IMR-90 (cell line): ENCODE measurements at regions not wholly inside any gene's neighbourhood (a gene's known extent, or its start where the extent isn't known, plus 50 kb on each side); places are given as distances from the start of the nearest gene placed in this dataset.

Source experiments
- ATAC-seq: fragments of 200-7000 bp; cut with Tn5 transposase; 2 replicates; pipeline ENCODE4 v1.9.1; 2020; ENCODE audit warnings: low read depth, mild to moderate bottlenecking, moderate library complexity
- BruUV-seq: library from RNA; stranded (reverse); fragments of 400-500 nt; replicated peaks from 2 replicates; lab custom pipeline; 2021; lab: Mats Ljungman, UMichigan
- CTCF ChIA-PET: fragments of 300-600 bp; formaldehyde crosslinking; extraction: SDS; loops from one replicate; lab custom pipeline; 2021; ENCODE audit warnings: antibody characterized with exemption; lab: Yijun Ruan, JAX
- POLR2A ChIA-PET: fragments of 300-600 bp; sonication (Branson Sonifier 250); formaldehyde crosslinking; loops from one replicate; lab custom pipeline; 2022; ENCODE audit warnings: antibody characterized with exemption; ENCODE audit not compliant: unreplicated experiment; lab: Charles Lee
- DNase-seq: peaks from one replicate; pipeline ENCODE4 v3.0.0; 2013
- H2AFZ ChIP-seq: replicated peaks from 2 replicates; pipeline ENCODE3; 2013; ENCODE audit warnings: low read length, mild to moderate bottlenecking; ENCODE audit not compliant: poor library complexity
- H2AK5ac ChIP-seq: 2 replicates; pipeline ENCODE4 v1.6.1; 2013; ENCODE audit warnings: low read depth, low read length, inconsistent platforms
- H2AK9ac ChIP-seq: replicated peaks from 2 replicates; pipeline ENCODE3; 2013; ENCODE audit warnings: mild to moderate bottlenecking, low read depth, low read length, moderate library complexity; ENCODE audit not compliant: poor library complexity
- H2BK120ac ChIP-seq: 2 replicates; pipeline ENCODE4 v1.6.1; 2013; ENCODE audit warnings: low read depth, low read length, inconsistent platforms
- H2BK15ac ChIP-seq: 3 replicates; pipeline ENCODE4 v1.6.1; 2013; ENCODE audit warnings: low read depth, low read length, inconsistent platforms
- H2BK20ac ChIP-seq: 2 replicates; pipeline ENCODE4 v1.6.1; 2013; ENCODE audit warnings: low read depth, mild to moderate bottlenecking, inconsistent platforms, low read length, moderate library complexity
- H2BK5ac ChIP-seq: 2 replicates; pipeline ENCODE4 v1.6.1; 2013; ENCODE audit warnings: mild to moderate bottlenecking, low read depth, low read length, inconsistent platforms; ENCODE audit not compliant: poor library complexity, severe bottlenecking
- H3K14ac ChIP-seq: replicated peaks from 2 replicates; pipeline ENCODE4 v1.6.1; 2013; ENCODE audit warnings: low read depth, low read length, inconsistent platforms
- H3K18ac ChIP-seq: 2 replicates; pipeline ENCODE4 v1.6.1; 2013; ENCODE audit warnings: low read depth, low read length, control low read depth
- H3K23ac ChIP-seq: 2 replicates; pipeline ENCODE4 v1.6.1; 2013; ENCODE audit warnings: low read depth, low read length, inconsistent platforms
- H3K27ac ChIP-seq: 2 replicates; pipeline ENCODE4 v1.5.1; 2013; ENCODE audit warnings: mild to moderate bottlenecking, control low read depth, low read length; ENCODE audit not compliant: insufficient read depth
- H3K27me3 ChIP-seq: 2 replicates; pipeline ENCODE4 v1.6.1; 2013; ENCODE audit warnings: low read length; ENCODE audit not compliant: control insufficient read depth, insufficient read depth
- H3K36me3 ChIP-seq: 2 replicates; pipeline ENCODE4 v1.6.1; 2013; ENCODE audit warnings: low read length, mixed read lengths; ENCODE audit not compliant: control insufficient read depth, insufficient read depth
- H3K4ac ChIP-seq: 2 replicates; pipeline ENCODE4 v1.6.1; 2013; ENCODE audit warnings: low read depth, low read length, inconsistent platforms
- H3K4me1 ChIP-seq: 2 replicates; pipeline ENCODE4 v1.6.1; 2013; ENCODE audit warnings: low read length, mixed read lengths; ENCODE audit not compliant: control insufficient read depth, insufficient read depth
- H3K4me2 ChIP-seq: 2 replicates; pipeline ENCODE4 v1.6.1; 2013; ENCODE audit warnings: low read depth, mild to moderate bottlenecking, control low read depth, low read length, moderate library complexity
- H3K4me3 ChIP-seq: 2 replicates; pipeline ENCODE4 v1.5.1; 2013; ENCODE audit warnings: low read depth, mild to moderate bottlenecking, control low read depth, low read length, moderate library complexity; ENCODE audit not compliant: insufficient read depth
- H3K56ac ChIP-seq: 2 replicates; pipeline ENCODE4 v1.6.1; 2013; ENCODE audit warnings: low read length, inconsistent platforms; ENCODE audit not compliant: insufficient read depth; ENCODE audit errors: extremely low read depth
- H3K79me1 ChIP-seq, 2 experiments: 2 replicates each; pipeline ENCODE4 v1.6.1; 2013; ENCODE audit warnings: low read length in 2 of 2, inconsistent platforms in 1 of 2, low read depth in 1 of 2
- H3K9ac ChIP-seq: 2 replicates; pipeline ENCODE4 v1.6.1; 2013; ENCODE audit warnings: low read depth, low read length, control low read depth
- H3K9me1 ChIP-seq: 2 replicates; pipeline ENCODE4 v1.6.1; 2013; ENCODE audit warnings: low read length, inconsistent platforms; ENCODE audit not compliant: insufficient read depth
- H3K9me3 ChIP-seq: 2 replicates; pipeline ENCODE4 v1.6.1; 2013; ENCODE audit warnings: low read length; ENCODE audit not compliant: control insufficient read depth, insufficient read depth
- H4K20me1 ChIP-seq: 2 replicates; pipeline ENCODE4 v1.6.1; 2013; ENCODE audit warnings: low read length, inconsistent platforms; ENCODE audit not compliant: insufficient read depth
- H4K5ac ChIP-seq: 2 replicates; pipeline ENCODE4 v1.6.1; 2013; ENCODE audit warnings: mild to moderate bottlenecking, low read depth, low read length, control low read depth
- H4K8ac ChIP-seq, 2 experiments: 2 replicates each; pipeline ENCODE4 v1.6.1; 2013; ENCODE audit warnings: low read depth in 2 of 2, low read length in 2 of 2, control low read depth in 1 of 2, inconsistent platforms in 1 of 2
- H4K91ac ChIP-seq: 2 replicates; pipeline ENCODE4 v1.6.1; 2013; ENCODE audit warnings: low read depth, low read length, inconsistent platforms; ENCODE audit not compliant: insufficient read depth
- BHLHE40 ChIP-seq: fragments of 150-350 bp; IDR thresholded peaks from 2 replicates; pipeline ENCODE4 v1.6.1; 2016; ENCODE audit warnings: mild to moderate bottlenecking, low read depth, low read length
- POLR2A ChIP-seq: IDR thresholded peaks from 2 replicates; pipeline ENCODE4 v1.6.1; 2012; ENCODE audit warnings: mild to moderate bottlenecking, low read depth, low read length
- RFX5 ChIP-seq: IDR thresholded peaks from 2 replicates; pipeline ENCODE4 v1.8.0; 2012; ENCODE audit warnings: low read depth, mild to moderate bottlenecking, low read length, moderate library complexity
- SMC3 ChIP-seq: fragments of 150-350 bp; IDR thresholded peaks from 2 replicates; pipeline ENCODE4 v1.6.1; 2016; ENCODE audit warnings: low read depth, mild to moderate bottlenecking, antibody characterized with exemption, low read length, moderate library complexity
- WGBS, 2 experiments: methylation state at CpG; one replicate each; pipeline versions ENCODE4 v1.1.5 to v1.1.7; 2013; ENCODE audit warnings: missing lambda C conversion rate in 2 of 2; ENCODE audit not compliant: insufficient read length in 1 of 2; ENCODE audit errors: extremely low coverage in 2 of 2; 5-methylcytosine and 5-hydroxymethylcytosine counted together
- dilution Hi-C: fragments of 300-500 bp; cut with HindIII; formaldehyde crosslinking; loops from one replicate; pipeline ENCODE4 v1.14.3; 2018; ENCODE audit warnings: low sequenced_read_pairs; ENCODE audit not compliant: unreplicated experiment
- in situ Hi-C: fragments of 300-500 bp; cut with MboI; formaldehyde crosslinking; loops from 3 replicates; pipeline ENCODE4 v1.14.3; 2019; ENCODE audit warnings: low sequenced_read_pairs, inconsistent platforms, mixed read lengths
- intact Hi-C: fragments of 100-400 bp; cut with micrococcal nuclease; formaldehyde crosslinking; loops from 2 replicates; pipeline ENCODE4 v1.10.0; 2022

- dilution Hi-C loops, result no loop called here
These were observed 57.4 kb upstream of the PPP2R5C start for GRCh38 chr14:101704140-101704539.

More at GRCh38 chr14:101704140-101704539, 57.4 kb upstream of the PPP2R5C start:
- H3K14ac ChIP-seq, result no peak overlapping the region
- intact Hi-C loops, result no loop called here
- 0 out of 2 replicates have a peak, but pooled peaks cover 1% of the 10 kb centered on the region for H3K4me1 ChIP-seq
- TF ChIP-seq SMC3 (no peak), BHLHE40 (no peak), RFX5 (no peak), POLR2A (no peak)
- H3K9me1 ChIP-seq, result no peaks in the 10 kb centered on the region
- H2AK9ac ChIP-seq, result no peak overlapping the region
- H3K27me3 ChIP-seq, result peaks cover 20% of the 10 kb centered on the region
- H2BK120ac ChIP-seq, result no peak overlapping the region
- BruUV-seq, result no TSS peak
- H2BK15ac ChIP-seq, result no peak overlapping the region
- H4K8ac ChIP-seq, result no peak overlapping the region
- H4K5ac ChIP-seq, result no peak overlapping the region
- H2BK5ac ChIP-seq, result no peak overlapping the region
- H3K36me3 ChIP-seq, result no peaks in the 10 kb centered on the region
- no peak overlapping the region for H3K4me3 ChIP-seq
- ChIA-PET POLR2A (no interaction called here), CTCF (interaction anchor here (0.6 kb wide), 1 partner anchor 404 kb away, joined by 6 read pairs; no protein-coding TSS in a partner anchor)
- DNase-seq (no peak), ATAC-seq (no peak)
- in situ Hi-C loops, result no loop called here
- no peak overlapping the region for H3K4me2 ChIP-seq
- no peaks in the 10 kb centered on the region for H4K20me1 ChIP-seq
- H3K56ac ChIP-seq, result no peak overlapping the region
- H2AFZ ChIP-seq, result no peak overlapping the region
- H3K27ac ChIP-seq, result no peak overlapping the region
- no peak overlapping the region for H3K9ac ChIP-seq
- H3K79me1 ChIP-seq, result no peaks in the 10 kb centered on the region
- H2AK5ac ChIP-seq, result no peak overlapping the region
- H2BK20ac ChIP-seq, result no peak overlapping the region
- H3K4ac ChIP-seq, result no peak overlapping the region
- no peak overlapping the region for H4K91ac ChIP-seq
- no peaks in the 10 kb centered on the region for H3K9me3 ChIP-seq
- no peak overlapping the region for H3K18ac ChIP-seq
- no peak overlapping the region for H3K23ac ChIP-seq
- no CpG with 5 or more reads among the region's 3 CpGs for WGBS, 2 experiments
